Caki2 (cell line): ENCODE measurements at regions not wholly inside any gene's neighbourhood (a gene's known extent, or its start where the extent isn't known, plus 50 kb on each side); places are given as distances from the start of the nearest gene placed in this dataset.

Experiments
- DNase-seq: peaks from one replicate; pipeline ENCODE4 v3.0.0-alpha.2; 2015; ENCODE audit warnings: low read depth
- in situ Hi-C: cut with HindIII; loops from 2 replicates; pipeline ENCODE4 v1.10.0; 2016; ENCODE audit warnings: low sequenced_read_pairs, low pct_unique_long_range_greater_than_20kb, mixed read lengths

GRCh38 chr5:159448841-159449407, 118.6 kb upstream of the IL12B start:
- in situ Hi-C loops: loop anchor here (25.0 kb wide), 1 partner anchor 463 kb away; the partner anchor contains the start of gene ADRA1B
- DNase-seq: no peak

DNA sequence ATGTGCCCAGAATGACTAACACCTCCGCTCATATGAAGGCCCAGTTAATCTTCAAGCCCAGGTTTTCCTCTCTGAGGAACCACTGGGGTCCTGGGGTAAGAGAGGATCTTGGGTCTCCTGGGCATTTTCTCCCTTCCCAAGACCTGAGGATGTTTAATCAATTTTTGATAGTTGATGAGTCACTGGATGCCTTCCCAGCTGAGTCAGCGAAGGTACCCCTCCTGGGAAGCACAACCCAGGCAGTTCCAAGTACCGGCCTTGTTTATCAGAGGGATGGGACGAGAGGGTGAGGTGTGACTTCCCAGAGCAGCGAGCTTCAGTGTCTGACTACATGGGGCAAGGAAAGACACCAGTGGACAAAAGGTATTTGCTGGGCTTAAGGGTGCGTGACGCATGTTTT, 119.6 kb upstream of the IL12B start:
- DNase-seq: peak; percentile 78
- in situ Hi-C loops: loop anchor here (25.0 kb wide), 1 partner anchor 462 kb away; the partner anchor contains the start of gene ADRA1B

GRCh38 chr5:159450417-159450816, 120.1 kb upstream of the IL12B start:
- in situ Hi-C loops: no loop called here
- DNase-seq: no peak

DNA sequence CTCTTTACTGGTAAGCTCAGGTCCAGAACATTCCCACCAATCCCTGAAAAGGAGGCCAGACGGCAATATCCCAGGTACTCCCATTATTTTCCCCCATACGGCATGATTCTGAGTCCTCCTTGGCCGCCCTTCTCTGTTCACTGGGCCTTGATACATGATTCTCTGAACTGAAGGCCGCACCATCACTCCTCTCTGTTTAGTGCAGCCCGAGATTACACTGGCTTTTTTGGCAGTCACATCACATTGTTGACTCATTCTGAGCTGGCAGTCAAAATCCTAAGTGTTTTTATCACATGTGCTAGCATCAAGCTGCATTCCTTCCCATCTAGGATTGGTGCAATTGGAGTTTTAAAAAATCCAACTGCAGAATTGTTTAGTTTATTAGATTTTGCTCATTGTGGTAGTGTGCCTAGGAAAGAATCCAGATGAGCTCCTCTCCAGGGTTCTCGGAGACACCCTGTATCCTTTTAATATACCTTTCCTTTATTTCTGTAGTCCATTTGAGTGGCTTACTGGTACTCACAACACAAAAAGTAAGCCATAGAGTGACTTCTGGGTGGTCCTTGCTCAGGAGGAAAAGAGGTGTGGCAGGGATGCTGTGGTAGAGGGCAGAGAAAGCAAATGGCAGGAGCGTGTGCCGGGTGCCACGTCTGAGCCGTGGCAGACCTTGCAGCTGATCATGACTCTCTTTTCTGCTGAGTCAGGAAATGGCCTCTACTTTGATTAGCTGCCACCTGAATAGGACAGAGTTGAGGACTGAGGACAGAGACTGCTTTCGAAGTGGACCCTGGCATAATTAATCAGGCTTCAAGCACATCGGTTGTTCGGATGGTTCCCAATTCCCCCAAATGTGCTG, 121.1 kb upstream of the IL12B start:
- in situ Hi-C loops: no loop called here
- peak; percentile 88 for DNase-seq

DNA sequence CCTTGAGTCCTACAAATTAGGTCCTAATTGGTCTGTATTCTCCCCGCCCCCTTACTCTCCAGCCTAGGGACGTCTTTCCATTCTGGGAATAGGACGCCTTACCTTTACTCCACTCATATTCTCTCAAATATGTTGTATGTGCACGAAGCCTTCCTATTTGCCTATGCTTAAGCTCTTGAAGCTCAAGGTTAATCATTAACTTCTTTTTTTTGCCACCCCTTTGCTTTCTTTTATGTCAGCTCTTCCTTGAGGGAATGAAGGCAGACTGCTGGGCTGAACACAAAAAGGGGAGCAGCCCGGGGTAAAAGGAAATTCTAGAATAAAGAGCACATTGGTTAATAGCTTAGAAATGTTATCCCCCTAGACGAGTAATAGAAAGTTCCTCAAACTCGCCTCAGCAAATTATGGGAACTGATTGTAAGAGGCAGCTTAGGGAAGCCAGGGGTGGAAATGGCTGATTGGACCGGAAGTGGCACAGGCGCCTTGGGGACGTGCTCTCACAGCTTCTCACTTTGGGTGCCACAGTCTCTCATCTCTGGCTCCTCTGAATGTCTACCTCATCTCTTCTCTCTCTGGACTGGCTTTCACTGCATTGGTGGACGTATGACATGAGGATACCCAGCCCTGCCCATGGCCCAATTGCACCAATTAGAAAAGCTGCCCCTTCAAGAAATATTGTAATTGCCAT, 122.3 kb upstream of the IL12B start:
- DNase-seq: peak; percentile 70

GRCh38 chr5:159453209-159453608, 122.9 kb upstream of the IL12B start:
- DNase-seq: no peak
- in situ Hi-C loops: no loop called here

More for the DNA sequence above, 122.3 kb upstream of the IL12B start:
- in situ Hi-C loops: no loop called here

DNA sequence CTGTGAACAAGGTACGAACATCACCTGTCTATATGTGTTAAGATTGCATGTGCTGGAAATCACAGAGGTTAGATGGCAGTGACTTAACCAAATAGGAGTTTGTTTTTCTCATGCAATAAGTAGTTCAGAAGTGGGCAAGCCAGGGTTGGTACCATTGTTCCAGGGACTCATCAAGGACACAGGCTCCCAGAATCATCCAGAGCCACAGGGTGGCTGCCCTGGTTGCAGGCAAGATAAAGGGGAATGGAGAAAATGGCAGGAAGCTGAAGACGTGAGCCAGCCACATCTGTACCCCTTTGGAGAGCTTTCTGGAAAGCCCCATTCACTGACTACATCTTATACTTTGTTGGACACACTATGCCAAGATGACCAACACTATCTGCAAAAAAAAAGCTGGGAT, 126.0 kb upstream of the IL12B start:
- DNase-seq: no peak
- in situ Hi-C loops: no loop called here

DNA sequence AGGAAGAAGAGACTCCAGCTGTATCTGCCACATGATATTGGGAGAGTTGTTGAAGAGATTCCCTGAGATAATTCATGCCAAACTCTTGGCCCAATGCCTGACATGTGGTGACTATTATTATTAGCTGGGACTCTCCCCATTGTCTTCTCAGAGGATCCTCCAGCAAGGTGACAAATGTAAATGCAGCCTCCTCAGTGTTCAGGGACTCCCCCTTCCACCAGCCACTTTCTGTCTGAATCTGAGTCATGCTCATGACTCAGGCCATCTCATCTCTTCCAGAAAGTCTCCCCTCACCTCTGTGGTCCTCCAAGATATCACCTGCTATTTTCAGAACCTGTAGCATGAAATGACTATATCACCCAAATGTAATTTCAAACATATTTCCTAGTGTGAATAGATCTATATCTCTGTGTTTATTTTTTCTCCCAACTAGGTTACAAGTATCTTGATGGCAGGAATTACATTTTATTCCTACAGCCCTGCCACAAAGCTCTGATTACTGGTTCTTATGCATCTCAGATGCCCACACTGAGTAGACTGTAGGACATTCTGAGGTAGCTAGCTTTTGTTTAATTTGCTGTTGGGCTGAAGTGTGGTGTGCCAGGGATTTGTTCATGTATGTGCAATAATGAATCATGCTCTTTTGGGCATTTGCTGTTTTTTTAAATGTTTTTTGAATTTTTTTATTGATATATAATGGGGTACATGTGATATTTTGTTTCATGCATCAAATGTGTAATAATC, 126.6 kb upstream of the IL12B start:
- peak; percentile 92 for DNase-seq
- in situ Hi-C loops: no loop called here

GRCh38 chr5:159458217-159458711, 128.0 kb upstream of the IL12B start:
- in situ Hi-C loops: no loop called here

GRCh38 chr5:159459132-159459627, 128.9 kb upstream of the IL12B start:
- in situ Hi-C loops: no loop called here
- no peak for DNase-seq

More at GRCh38 chr5:159458217-159458711, 128.0 kb upstream of the IL12B start:
- no peak for DNase-seq

DNA sequence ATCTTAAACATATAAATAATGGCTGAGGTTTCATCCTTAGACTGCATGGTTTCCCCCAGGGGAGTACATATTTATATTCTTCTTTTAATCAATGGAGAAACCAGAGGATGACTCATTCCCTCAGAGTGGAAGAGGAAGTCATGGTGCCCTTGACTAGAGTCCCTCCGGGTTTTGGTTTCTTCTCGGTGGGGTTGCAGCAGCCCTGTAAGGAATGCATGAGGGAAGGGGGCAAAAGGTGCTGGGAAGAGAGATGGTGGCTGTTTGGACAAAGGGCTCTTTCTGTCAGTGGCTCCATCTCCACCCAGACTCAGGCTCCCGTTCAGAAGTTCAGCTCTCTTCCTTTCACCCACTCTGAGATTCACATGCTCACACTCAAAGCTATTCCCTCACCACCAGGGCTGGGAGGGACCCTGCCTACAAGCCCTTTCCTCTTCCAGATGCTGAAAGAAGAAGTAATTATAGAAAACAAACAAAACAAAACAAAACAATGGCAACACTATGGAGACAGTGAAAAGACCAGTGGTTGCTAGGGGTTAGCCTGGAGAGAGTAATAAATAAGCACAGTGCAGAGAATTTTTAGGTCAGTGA, 129.8 kb upstream of the IL12B start:
- DNase-seq: no peak
- in situ Hi-C loops: no loop called here

GRCh38 chr5:159463590-159464321, 133.5 kb upstream of the IL12B start:
- in situ Hi-C loops: no loop called here

GRCh38 chr5:159465604-159466003, 135.3 kb upstream of the IL12B start:
- in situ Hi-C loops: no loop called here
- no peak for DNase-seq

More at GRCh38 chr5:159463590-159464321, 133.5 kb upstream of the IL12B start:
- DNase-seq: peak; percentile 78

- in situ Hi-C loops: no loop called here
- no peak for DNase-seq
Measured at GRCh38 chr5:159467666-159468065, 137.4 kb upstream of the IL12B start.

DNA sequence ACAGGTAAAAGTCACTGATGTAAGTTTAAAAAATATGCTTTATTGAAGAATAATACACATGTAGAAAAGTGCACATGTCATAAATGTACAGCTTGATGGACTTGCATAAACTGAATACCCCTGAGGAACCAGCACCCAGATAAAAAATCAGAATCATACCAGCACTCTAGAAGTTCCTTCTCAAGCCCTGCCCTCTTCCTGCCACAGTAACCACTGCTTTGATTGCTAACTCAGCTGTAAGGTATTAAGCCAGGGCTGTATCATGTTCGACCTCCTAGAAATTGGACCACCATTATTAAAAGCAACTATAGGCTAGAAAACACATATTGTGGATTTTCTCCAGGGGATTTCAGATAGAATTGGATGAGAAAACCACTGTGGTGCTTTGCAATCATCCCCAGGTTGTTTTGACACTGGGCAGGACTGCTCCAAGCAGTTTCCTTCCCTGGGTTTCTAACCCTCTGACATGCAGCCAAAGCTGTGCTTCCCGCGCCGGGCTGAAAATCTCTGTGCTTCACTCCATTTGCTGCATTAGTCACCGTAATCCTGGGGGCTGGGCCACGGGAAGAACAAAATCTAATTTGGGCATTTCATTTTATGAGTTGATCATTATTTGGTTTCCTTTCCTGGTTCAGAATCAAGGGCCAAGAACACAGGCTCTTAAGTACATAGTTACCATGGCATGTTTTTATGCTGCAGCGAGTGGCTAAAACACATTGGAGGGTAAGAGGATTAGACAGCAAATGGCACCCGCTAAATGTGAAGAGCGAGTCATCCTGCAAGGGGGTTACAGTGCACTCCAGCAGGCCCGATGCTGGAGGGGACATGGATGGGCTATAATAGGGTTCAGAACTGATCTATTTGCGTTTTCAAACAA, 139.4 kb upstream of the IL12B start:
- DNase-seq: no peak
- in situ Hi-C loops: no loop called here

GRCh38 chr5:159471904-159472303, 141.6 kb upstream of the IL12B start:
- in situ Hi-C loops: no loop called here
- DNase-seq: no peak
